Suprapubic skin (tissue), 3 donors: ENCODE measurements at regions not wholly inside any gene's neighbourhood (a gene's known extent, or its start where the extent isn't known, plus 50 kb on each side); places are given as distances from the start of the nearest gene placed in this dataset.

Experiments used
- POLR2A ChIP-seq, 2 donors: fragments of 450-650 bp; IDR thresholded peaks; one replicate each; pipeline ENCODE4 v1.6.1; 2017; ENCODE audit warnings: antibody characterized with exemption in 2 of 2, mild to moderate bottlenecking in 2 of 2, moderate library complexity in 2 of 2
- TF ChIP-seq, protein P1 (sequence below), 2 donors: fragments of 200-600 bp in 1 of 2; fragments of 450-650 bp in 1 of 2; sonication (generic) in 1 of 2; IDR thresholded peaks; one replicate each; pipeline ENCODE4 v1.5.1; 2016 to 2019; ENCODE audit warnings: antibody characterized with exemption in 2 of 2, mild to moderate bottlenecking in 1 of 2, moderate library complexity in 1 of 2

- TF ChIP-seq, protein P1, sequence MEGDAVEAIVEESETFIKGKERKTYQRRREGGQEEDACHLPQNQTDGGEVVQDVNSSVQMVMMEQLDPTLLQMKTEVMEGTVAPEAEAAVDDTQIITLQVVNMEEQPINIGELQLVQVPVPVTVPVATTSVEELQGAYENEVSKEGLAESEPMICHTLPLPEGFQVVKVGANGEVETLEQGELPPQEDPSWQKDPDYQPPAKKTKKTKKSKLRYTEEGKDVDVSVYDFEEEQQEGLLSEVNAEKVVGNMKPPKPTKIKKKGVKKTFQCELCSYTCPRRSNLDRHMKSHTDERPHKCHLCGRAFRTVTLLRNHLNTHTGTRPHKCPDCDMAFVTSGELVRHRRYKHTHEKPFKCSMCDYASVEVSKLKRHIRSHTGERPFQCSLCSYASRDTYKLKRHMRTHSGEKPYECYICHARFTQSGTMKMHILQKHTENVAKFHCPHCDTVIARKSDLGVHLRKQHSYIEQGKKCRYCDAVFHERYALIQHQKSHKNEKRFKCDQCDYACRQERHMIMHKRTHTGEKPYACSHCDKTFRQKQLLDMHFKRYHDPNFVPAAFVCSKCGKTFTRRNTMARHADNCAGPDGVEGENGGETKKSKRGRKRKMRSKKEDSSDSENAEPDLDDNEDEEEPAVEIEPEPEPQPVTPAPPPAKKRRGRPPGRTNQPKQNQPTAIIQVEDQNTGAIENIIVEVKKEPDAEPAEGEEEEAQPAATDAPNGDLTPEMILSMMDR (IDR thresholded peaks at IDR 0.05) = no peak
- TF ChIP-seq POLR2A (IDR thresholded peaks at IDR 0.05) = no peak
These were observed 1283.5 kb upstream of the CELF2 start for GRCh38 chr10:9734218-9734617.
